GM19324 (cell line): ENCODE measurements at regions not wholly inside any gene's neighbourhood (a gene's known extent, or its start where the extent isn't known, plus 50 kb on each side); places are given as distances from the start of the nearest gene placed in this dataset.

Source experiments
- ATAC-seq: cut with Tn5 transposase; IDR thresholded peaks from one replicate; pipeline ENCODE4 v1.9.1; 2021; ENCODE audit warnings: mild to moderate bottlenecking, moderate library complexity; ENCODE audit not compliant: unreplicated experiment, low FRiP score

DNA sequence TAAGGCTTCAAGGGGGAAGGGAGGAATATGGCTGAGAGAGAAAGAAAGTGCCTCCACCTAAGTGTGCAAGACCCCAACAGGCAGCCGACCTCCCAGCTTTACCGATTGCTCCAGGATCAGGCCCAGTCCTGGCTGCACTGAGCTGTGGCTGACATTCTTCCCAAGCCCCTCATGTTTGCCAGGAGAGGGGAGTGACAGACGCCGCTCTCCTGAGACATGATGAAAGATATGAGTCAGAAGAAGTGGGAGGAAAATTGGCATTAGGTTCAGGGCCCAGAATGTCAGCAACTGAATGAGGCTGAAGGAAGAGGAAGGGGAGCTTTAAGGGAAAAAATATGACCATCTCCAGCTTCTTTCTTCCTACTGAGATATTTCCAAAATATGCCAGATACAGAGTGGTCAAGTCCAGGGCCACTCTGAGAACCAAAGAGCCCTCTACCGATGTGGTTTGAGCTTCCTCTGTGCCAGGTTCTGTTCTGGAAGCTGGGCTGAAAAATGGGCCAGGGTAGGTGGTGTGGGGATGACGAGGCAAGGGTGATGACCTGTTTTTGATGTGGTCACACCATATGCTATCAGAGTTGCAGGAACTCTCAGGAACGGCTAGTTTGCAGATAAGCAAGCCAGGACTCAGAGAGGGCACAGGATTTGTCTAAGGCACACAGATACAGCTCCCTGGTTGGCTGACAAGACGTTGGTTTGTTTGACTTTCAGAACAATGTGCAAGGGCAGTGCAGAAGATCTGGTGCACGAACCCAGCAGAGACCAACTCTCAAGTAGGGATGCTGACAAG is 176.7 kb downstream of the SOX9 start:
- no peak for ATAC-seq

DNA sequence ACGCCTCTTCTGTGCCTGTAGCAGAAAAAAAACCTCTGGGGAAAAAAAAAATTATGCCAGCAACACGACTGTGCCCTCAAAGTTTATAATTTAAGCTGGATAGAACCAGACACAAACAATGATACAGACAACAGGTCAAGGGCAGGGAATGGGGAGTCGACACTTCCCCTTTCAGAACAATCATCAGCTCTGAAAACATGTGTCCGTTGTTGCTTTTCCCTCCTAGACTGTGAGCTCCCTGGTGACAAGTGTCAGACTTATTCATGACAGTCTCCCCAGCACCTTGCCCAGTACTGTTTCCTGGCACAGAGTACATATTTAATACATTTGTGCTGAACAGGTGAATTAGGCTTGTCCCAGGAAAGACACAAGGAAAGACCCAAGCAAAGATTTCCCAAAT is 178.3 kb downstream of the SOX9 start:
- ATAC-seq: no peak

DNA sequence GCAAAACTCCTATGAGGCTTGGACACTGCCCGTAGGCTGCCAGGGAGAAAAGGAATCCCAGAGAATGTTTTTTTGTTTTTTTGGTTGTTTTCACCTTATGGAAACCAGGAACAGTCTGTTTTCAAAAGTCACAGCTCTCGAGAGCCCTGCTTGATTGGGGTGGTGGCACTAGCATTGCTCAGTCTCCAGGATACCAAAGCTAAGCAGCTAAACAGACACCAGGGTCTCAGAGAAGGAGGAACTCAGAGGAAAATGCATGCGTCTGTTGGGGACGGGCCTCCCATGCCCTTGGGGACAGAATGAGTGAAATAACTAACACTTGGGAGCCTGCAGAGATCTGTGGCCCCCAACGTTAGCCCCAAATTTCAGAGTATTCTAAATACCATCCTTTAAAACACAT is 178.8 kb downstream of the SOX9 start:
- ATAC-seq: no peak

DNA sequence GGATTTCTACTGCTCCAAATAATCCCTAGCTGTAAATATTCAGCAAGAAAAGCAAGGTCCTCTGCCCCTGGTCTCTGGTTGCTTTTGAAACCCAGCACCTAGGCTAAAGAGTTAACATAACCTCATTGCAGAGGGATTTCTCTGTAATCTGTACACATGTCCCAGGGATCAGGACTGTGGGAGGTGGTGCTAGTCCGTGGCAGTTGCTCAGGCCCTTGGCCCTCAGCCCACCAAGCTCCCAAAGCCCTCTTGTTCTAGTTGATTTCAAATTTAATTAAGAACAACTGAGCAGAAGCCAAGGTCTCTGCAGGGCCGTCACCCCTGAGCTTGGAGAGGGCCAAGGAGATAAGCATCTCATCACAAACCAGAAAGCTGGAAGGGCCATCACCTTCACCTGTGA is 181.1 kb downstream of the SOX9 start:
- ATAC-seq: no peak

DNA sequence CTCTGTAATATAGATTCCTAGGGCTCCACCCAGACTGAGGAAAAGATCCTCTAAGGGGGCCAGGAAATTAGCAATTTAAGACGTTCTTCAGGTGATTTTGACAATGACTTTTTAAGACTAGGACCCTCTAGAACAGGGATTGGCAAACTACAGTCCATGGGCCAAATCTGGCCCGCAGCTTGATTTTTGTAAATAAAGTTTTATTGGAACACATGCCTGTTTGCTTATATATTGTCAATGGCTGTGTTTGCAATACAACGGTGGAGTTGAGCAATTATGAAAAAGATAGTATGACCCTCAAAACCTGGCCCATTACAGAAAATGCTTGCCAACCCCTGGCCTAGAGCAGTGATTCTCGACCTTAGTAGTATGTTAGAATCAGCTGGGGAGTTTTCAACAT is 181.9 kb downstream of the SOX9 start:
- no peak for ATAC-seq

DNA sequence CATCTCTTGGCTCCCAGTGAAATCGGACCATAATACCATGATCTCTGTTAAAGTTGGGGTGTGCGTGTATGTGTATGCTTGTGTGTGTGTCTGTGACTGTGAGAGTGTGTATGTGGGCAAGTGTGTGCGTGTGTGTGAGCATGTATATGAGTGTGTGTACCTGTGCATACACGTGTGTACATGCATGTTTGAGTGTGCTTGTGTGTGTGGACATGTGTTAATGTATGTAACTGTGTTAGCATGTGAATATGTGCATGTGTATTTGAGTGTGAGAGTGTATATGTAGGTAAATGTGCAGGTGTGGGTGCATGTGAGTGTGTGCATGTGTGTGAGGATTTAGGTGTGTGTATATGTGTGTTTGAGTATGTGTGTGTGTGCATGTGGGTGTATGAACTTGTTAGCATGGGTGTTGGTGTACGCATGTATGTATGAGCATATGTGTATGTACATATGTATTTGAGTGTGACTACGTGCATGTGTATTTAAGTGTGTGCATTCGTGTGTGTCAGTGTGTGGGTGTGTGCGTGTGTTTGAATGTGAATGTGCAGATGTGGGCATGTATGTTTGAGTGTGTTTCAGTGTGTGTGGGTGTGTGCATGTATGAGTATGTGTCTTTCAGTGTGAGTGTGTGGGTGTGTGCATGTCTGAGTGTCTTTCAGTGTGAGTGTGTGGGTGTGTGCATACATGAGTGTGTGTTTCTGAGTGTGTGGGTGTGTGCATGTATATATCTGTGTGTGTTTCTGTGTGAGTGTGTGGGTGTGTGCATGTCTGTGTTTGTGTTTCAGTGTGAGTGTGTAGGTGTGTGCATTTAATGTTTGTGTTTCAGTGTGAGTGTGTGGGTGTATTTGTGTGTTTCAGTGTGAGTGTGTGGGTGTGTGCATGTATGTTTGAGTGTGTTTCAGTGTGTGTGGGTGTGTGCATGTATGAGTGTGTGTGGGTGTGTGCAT is 183.2 kb downstream of the SOX9 start:
- no peak for ATAC-seq

DNA sequence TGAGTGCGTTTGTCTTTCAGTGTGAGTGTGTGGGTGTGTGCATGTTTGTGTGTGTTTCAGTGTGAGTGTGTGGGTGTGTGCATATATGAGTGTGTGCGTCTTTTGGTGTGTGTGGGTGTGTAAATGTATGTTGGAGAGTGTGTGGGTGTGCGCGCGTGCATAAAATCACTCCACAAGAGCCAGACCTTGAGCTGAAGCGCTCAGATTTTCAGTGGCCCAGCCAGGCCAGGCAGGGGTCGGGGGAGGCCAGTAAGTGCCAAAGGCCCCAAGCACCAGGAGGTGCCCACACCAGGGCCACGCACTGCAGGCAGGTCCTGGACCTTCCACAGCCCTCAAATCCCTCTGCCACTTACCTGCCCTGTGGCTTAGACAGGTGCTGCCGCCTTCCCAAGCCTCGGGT is 184.0 kb downstream of the SOX9 start:
- ATAC-seq: no peak

DNA sequence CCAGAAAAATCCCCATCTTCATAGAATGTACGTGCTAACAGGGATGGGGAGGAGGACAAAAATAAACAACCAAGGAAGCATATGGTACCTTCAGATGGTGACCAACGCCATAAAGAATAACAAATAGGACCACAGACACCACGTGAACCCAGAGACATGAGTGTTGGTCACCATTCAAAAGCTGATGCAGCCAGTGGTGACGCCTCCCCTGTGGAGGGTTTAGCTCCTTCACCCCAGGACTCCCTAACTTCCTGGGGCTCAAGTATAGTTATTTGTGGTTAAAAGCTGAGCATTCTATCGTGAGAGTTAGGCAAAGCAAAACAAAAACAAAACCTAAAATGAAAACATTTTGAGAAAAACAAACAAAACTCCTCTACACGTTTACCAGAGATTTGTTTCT is 184.7 kb downstream of the SOX9 start:
- no peak for ATAC-seq

DNA sequence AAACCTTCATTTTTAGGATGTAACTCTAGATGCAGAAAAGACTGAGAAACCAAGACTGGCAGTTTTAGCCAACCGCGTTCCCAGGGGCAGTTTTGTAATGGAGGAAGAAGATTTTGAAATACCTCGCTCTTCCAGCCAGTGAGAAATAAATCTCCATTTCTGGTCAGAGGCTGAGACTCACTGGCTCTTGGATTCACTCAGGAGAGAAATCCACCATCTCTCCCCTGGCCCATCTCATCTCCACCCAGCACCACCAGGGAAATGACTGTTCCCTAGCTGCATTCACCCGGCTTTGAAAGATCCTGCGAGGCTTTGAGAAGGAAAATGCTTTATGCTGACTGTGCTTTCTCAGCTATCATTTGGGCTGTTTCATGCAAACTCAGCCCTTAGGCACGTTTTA is 185.2 kb downstream of the SOX9 start:
- no peak for ATAC-seq

DNA sequence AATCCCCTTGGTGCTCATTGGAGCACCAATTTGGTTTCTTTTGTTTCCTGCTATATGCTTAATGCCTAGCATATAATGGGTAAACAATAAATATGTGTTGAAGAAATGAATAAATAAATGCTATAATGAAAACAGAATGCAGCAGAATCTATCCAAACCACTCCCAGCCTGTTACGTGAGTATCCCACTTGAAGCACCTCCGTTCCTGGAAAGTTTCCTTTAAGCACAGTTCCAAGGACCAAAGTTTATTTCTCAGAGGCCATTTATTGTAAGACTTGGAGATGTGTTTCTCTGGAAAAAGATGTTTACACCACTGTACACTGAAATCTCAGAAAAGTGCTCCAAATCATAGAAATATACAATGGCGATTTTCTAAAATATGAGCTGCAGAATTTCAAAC is 187.0 kb downstream of the SOX9 start:
- no peak for ATAC-seq

DNA sequence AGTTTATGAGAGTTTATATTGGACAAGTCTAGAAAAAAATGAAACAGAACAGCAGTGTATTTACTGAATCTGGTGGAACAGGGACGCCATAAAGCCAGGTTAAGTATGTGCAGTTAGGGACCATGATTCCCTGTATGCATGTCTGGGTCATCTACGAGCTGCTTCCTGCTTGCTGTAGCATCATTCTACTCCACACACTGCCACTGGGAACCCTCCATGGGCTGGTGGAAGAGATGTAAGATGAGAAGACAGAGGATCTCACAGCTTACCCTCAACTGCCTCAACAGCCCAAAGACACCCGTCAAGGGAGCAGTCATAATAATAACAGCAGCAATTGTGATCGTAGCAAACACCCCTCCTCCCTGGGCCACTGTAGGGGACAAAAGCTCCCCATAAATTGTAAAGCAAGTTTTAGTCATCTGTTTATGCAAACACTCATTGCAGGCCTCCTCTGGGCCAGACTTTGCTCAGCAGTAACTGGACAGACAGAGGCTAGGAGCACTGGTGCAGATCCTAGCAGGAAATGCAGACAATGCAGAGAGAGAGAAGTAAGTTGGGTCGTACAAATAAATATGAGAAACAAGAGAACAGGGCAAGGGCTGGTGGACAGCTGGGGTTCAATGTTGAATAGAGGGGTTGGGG is 188.0 kb downstream of the SOX9 start:
- no peak for ATAC-seq

DNA sequence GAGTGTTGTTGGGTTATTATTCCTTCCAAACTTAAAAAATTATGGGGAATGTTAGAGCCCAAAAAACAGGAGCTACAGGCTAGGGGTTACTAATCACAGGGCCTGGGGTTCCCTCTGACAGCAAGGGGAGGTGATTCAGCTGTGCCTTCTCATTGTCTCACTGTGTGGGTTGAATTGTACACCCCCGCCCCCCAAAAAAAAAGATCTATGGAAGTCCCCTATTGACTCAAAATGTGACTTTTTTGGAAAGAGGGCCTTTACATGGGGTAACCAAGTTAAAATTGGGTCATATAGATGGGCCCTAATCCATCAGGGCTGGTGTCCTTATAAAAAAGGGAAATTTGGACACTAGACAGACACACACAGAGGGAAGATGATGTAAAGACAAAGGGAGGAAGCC is 190.2 kb downstream of the SOX9 start:
- ATAC-seq: no peak

DNA sequence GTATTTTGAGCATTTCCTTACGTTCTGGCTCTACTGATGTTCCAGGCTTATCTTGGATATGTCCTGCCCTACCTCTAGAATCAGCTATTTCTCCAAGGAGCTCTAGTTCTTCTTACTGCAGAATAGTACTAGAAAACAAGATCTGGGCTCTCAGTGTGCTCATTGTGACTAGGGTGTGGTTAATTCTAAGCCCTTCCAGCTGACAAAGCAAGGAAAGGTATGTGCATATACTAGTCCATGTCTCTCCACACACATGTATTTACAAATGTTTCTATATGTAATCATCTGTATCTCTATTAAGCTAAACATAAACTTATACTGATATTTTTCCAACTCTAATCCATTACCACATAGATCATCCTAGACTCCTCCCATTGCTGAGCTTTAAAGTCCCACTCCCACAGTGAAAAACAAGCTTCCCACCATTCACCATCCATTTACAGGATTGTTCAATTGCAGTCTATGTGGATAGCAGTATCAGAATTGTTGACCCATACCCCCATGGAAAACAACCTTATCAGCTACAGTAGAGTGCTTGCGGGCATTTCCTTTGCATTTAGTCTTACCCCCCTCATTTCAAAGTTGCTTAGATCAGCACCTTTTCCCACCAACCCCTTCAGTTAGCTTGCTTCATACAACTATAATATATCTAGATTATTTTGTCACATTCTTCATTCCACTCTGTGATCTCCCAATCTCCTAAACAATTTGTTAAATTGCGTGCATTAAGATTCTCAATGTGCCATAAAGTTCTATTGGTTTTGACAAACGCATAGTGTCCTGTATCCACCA is 194.5 kb downstream of the SOX9 start:
- no peak for ATAC-seq

DNA sequence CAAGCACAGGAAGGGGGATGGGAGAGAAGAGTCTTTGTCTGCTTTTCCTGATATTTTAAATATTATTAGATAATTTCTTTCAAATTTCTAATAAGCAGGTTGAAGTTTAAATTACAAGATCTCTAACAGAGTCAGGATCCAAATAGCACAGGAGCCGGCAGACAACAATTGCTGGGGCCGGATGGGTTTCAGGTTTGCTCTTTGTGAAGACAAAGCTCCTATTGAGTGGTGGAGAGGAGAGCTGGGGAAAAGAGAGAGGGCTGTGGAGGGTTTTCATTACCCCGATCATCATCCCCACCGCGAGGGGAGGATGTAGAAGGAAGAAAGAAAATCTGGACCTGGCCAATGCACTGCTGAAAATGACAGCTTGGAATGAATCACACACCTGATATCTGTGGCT is 197.3 kb downstream of the SOX9 start:
- ATAC-seq: no peak

DNA sequence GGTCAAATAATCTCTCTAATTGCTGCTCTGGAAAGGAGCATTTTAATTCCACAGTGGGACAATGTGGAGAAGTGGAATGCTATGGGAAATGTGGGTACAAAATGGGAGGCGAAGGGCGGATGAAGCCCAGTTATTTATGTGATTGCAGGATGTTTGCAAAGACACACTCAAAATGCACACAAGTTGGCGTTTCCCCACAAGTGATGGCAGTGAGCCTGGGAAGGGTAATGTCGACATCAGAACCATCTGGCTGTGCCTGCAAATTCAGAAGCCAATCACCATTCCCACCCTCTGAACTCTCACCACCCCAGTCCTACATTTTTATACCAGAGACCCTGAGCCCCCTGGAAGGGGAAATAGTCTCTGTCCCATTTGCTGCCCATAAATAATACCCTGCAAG is 201.1 kb downstream of the SOX9 start:
- ATAC-seq: no peak

DNA sequence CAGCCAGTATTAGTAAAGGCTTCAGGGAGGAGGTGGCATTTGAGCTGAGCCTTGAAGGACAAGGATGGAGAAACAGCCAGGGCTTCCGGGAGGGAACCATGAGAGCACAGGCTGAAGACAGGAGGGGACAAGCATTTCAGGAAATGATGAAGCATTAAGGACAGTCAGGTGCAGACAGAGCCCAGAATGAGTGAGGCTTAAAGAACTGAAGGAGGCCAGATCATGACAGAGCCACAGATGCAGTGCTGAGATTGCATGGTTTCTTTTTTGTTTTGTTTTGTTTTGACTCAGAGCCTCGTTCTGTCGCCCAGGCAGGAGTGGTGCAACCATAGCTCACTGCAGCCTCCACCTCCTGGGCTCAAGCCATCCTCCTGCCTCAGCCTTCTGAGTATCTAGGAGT is 211.5 kb downstream of the SOX9 start:
- no peak for ATAC-seq

DNA sequence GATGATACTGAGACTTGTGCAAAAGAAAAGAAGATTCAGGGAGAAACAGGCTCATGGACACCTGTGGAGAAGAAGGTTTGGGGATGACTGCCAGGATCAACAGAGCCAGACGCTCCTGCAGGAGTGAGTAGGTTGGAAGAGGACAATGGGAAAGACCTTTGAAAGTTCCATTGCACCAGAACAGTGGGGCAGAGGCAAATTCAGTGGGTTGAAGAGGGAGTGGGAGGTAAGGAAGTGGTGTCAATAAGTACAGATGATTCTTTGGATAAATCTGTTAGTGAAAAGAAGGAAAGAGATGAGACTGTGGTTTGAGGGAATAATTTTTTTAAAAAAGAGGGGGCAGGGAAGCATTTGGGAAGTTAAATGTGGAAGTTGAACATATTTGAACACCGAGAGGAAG is 212.8 kb downstream of the SOX9 start:
- no peak for ATAC-seq

DNA sequence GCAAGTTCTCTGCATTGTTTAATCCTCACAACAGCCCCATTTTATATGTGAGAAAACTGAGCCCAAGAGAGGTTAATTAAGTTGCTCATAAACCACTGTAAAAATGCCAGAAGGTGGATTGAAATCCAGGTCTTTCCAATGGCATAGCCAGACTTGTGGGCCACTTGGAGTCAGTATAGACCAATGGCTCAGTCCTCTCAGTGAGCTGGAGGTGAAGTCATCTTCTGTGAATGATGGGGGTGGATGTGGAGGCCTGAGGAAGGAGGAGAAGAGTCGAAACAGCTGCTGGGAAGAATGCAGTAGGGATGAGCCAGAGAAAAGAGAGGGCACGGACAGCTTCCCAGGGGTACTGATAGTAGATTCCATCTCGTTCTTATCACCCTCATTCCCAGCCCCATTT is 213.4 kb downstream of the SOX9 start:
- no peak for ATAC-seq

DNA sequence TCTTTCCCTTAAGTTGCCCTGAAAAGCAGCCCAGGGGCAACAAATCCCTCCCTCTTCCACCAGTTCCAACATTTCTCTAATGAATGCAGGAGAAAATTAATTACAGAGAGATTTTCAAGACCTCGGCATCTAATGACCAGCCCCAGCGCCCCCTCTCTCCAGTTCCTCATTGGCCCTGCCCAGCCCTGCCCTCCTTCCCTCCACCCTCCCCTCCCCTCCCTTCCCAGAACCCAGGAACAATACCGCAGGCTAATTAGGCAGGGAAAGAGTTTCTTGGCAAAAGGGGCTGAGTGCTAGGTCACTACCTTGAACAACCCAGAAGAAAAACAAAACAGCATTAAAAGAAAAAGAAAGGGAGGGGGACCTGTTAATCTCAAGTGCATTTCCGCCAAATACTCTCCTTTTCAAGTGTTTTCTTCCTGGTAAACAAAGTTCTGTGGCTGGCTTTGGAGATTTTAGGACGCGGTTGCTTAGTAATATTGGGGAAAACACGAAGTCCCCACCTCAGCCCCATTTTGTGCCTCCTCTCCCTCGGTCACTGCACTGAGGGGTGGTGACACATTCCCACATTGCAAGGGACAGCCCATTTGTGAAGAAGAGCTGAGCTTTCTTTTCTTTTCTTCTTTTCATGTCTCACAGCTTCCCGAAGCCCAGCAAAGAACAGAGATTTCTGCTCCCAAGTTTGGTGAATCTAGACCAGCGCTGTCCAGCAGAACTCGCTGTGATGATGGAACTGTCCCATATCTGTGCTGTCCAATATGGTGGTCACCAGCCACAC is 215.4 kb downstream of the SOX9 start:
- no peak for ATAC-seq

DNA sequence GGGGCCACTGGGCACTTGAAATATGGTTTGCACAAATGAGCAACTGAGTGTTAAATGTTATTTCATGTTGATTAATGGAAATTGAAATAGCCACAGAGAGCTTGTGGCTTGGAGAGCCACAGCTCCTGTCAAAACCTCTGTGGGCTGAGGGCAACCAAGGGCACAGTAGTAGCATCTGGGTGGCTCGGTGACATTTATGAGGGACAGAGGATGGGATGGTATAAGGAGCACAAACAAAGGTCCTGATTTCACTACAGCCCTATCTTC is 215.9 kb downstream of the SOX9 start:
- ATAC-seq: no peak
